IMR-90 (cell line): ENCODE measurements at regions not wholly inside any gene's neighbourhood (a gene's known extent, or its start where the extent isn't known, plus 50 kb on each side); places are given as distances from the start of the nearest gene placed in this dataset.
A peak's percentile ranks its signal among the peaks of the same experiment; 100 is the strongest.

ENCODE experiments used
- ATAC-seq: fragments of 200-7000 bp; cut with Tn5 transposase; 2 replicates; pipeline ENCODE4 v1.9.1; 2020; ENCODE audit warnings: low read depth, mild to moderate bottlenecking, moderate library complexity
- BruUV-seq: library from RNA; stranded (reverse); fragments of 400-500 nt; replicated peaks from 2 replicates; lab custom pipeline; 2021; lab: Mats Ljungman, UMichigan
- CTCF ChIA-PET: fragments of 300-600 bp; formaldehyde crosslinking; extraction: SDS; loops from one replicate; lab custom pipeline; 2021; ENCODE audit warnings: antibody characterized with exemption; lab: Yijun Ruan, JAX
- POLR2A ChIA-PET: fragments of 300-600 bp; sonication (Branson Sonifier 250); formaldehyde crosslinking; loops from one replicate; lab custom pipeline; 2022; ENCODE audit warnings: antibody characterized with exemption; ENCODE audit not compliant: unreplicated experiment; lab: Charles Lee
- DNase-seq: peaks from one replicate; pipeline ENCODE4 v3.0.0; 2013
- H2AFZ ChIP-seq: replicated peaks from 2 replicates; pipeline ENCODE3; 2013; ENCODE audit warnings: low read length, mild to moderate bottlenecking; ENCODE audit not compliant: poor library complexity
- H2AK5ac ChIP-seq: 2 replicates; pipeline ENCODE4 v1.6.1; 2013; ENCODE audit warnings: low read depth, low read length, inconsistent platforms
- H2AK9ac ChIP-seq: replicated peaks from 2 replicates; pipeline ENCODE3; 2013; ENCODE audit warnings: mild to moderate bottlenecking, low read depth, low read length, moderate library complexity; ENCODE audit not compliant: poor library complexity
- H2BK120ac ChIP-seq: 2 replicates; pipeline ENCODE4 v1.6.1; 2013; ENCODE audit warnings: low read depth, low read length, inconsistent platforms
- H2BK15ac ChIP-seq: 3 replicates; pipeline ENCODE4 v1.6.1; 2013; ENCODE audit warnings: low read depth, low read length, inconsistent platforms
- H2BK20ac ChIP-seq: 2 replicates; pipeline ENCODE4 v1.6.1; 2013; ENCODE audit warnings: low read depth, mild to moderate bottlenecking, inconsistent platforms, low read length, moderate library complexity
- H2BK5ac ChIP-seq: 2 replicates; pipeline ENCODE4 v1.6.1; 2013; ENCODE audit warnings: mild to moderate bottlenecking, low read depth, low read length, inconsistent platforms; ENCODE audit not compliant: poor library complexity, severe bottlenecking
- H3K14ac ChIP-seq: replicated peaks from 2 replicates; pipeline ENCODE4 v1.6.1; 2013; ENCODE audit warnings: low read depth, low read length, inconsistent platforms
- H3K18ac ChIP-seq: 2 replicates; pipeline ENCODE4 v1.6.1; 2013; ENCODE audit warnings: low read depth, low read length, control low read depth
- H3K23ac ChIP-seq: 2 replicates; pipeline ENCODE4 v1.6.1; 2013; ENCODE audit warnings: low read depth, low read length, inconsistent platforms
- H3K27ac ChIP-seq: 2 replicates; pipeline ENCODE4 v1.5.1; 2013; ENCODE audit warnings: mild to moderate bottlenecking, control low read depth, low read length; ENCODE audit not compliant: insufficient read depth
- H3K27me3 ChIP-seq: 2 replicates; pipeline ENCODE4 v1.6.1; 2013; ENCODE audit warnings: low read length; ENCODE audit not compliant: control insufficient read depth, insufficient read depth
- H3K36me3 ChIP-seq: 2 replicates; pipeline ENCODE4 v1.6.1; 2013; ENCODE audit warnings: low read length, mixed read lengths; ENCODE audit not compliant: control insufficient read depth, insufficient read depth
- H3K4ac ChIP-seq: 2 replicates; pipeline ENCODE4 v1.6.1; 2013; ENCODE audit warnings: low read depth, low read length, inconsistent platforms
- H3K4me1 ChIP-seq: 2 replicates; pipeline ENCODE4 v1.6.1; 2013; ENCODE audit warnings: low read length, mixed read lengths; ENCODE audit not compliant: control insufficient read depth, insufficient read depth
- H3K4me2 ChIP-seq: 2 replicates; pipeline ENCODE4 v1.6.1; 2013; ENCODE audit warnings: low read depth, mild to moderate bottlenecking, control low read depth, low read length, moderate library complexity
- H3K4me3 ChIP-seq: 2 replicates; pipeline ENCODE4 v1.5.1; 2013; ENCODE audit warnings: low read depth, mild to moderate bottlenecking, control low read depth, low read length, moderate library complexity; ENCODE audit not compliant: insufficient read depth
- H3K56ac ChIP-seq: 2 replicates; pipeline ENCODE4 v1.6.1; 2013; ENCODE audit warnings: low read length, inconsistent platforms; ENCODE audit not compliant: insufficient read depth; ENCODE audit errors: extremely low read depth
- H3K79me1 ChIP-seq, 2 experiments: 2 replicates each; pipeline ENCODE4 v1.6.1; 2013; ENCODE audit warnings: low read length in 2 of 2, inconsistent platforms in 1 of 2, low read depth in 1 of 2
- H3K9ac ChIP-seq: 2 replicates; pipeline ENCODE4 v1.6.1; 2013; ENCODE audit warnings: low read depth, low read length, control low read depth
- H3K9me1 ChIP-seq: 2 replicates; pipeline ENCODE4 v1.6.1; 2013; ENCODE audit warnings: low read length, inconsistent platforms; ENCODE audit not compliant: insufficient read depth
- H3K9me3 ChIP-seq: 2 replicates; pipeline ENCODE4 v1.6.1; 2013; ENCODE audit warnings: low read length; ENCODE audit not compliant: control insufficient read depth, insufficient read depth
- H4K20me1 ChIP-seq: 2 replicates; pipeline ENCODE4 v1.6.1; 2013; ENCODE audit warnings: low read length, inconsistent platforms; ENCODE audit not compliant: insufficient read depth
- H4K5ac ChIP-seq: 2 replicates; pipeline ENCODE4 v1.6.1; 2013; ENCODE audit warnings: mild to moderate bottlenecking, low read depth, low read length, control low read depth
- H4K8ac ChIP-seq, 2 experiments: 2 replicates each; pipeline ENCODE4 v1.6.1; 2013; ENCODE audit warnings: low read depth in 2 of 2, low read length in 2 of 2, control low read depth in 1 of 2, inconsistent platforms in 1 of 2
- H4K91ac ChIP-seq: 2 replicates; pipeline ENCODE4 v1.6.1; 2013; ENCODE audit warnings: low read depth, low read length, inconsistent platforms; ENCODE audit not compliant: insufficient read depth
- CTCF ChIP-seq: conservative IDR thresholded peaks from 2 replicates; pipeline ENCODE4 v1.5.1; 2012; ENCODE audit warnings: mild to moderate bottlenecking, low read depth, low read length, improper control_type of control experiment
- USF2 ChIP-seq: fragments of 150-350 bp; IDR thresholded peaks from 2 replicates; pipeline ENCODE4 v1.6.1; 2017; ENCODE audit warnings: mild to moderate bottlenecking, antibody characterized with exemption, low read length, low read depth
- WGBS, 2 experiments: methylation state at CpG; one replicate each; pipeline versions ENCODE4 v1.1.5 to v1.1.7; 2013; ENCODE audit warnings: missing lambda C conversion rate in 2 of 2; ENCODE audit not compliant: insufficient read length in 1 of 2; ENCODE audit errors: extremely low coverage in 2 of 2; 5-methylcytosine and 5-hydroxymethylcytosine counted together
- dilution Hi-C: fragments of 300-500 bp; cut with HindIII; formaldehyde crosslinking; loops from one replicate; pipeline ENCODE4 v1.14.3; 2018; ENCODE audit warnings: low sequenced_read_pairs; ENCODE audit not compliant: unreplicated experiment
- in situ Hi-C: fragments of 300-500 bp; cut with MboI; formaldehyde crosslinking; loops from 3 replicates; pipeline ENCODE4 v1.14.3; 2019; ENCODE audit warnings: low sequenced_read_pairs, inconsistent platforms, mixed read lengths
- intact Hi-C: fragments of 100-400 bp; cut with micrococcal nuclease; formaldehyde crosslinking; loops from 2 replicates; pipeline ENCODE4 v1.10.0; 2022

GRCh38 chr7:106371629-106372028 is 86.8 kb upstream of the NAMPT start:
- H3K9me3 ChIP-seq, result no peaks in the 10 kb centered on the region
- H3K18ac ChIP-seq, result no peak overlapping the region
- no peak overlapping the region for H4K8ac ChIP-seq
- no peak overlapping the region for H3K27ac ChIP-seq
- no peaks in the 10 kb centered on the region; the same call in 1 of the 2 replicates for H3K27me3 ChIP-seq
- no peaks in the 10 kb centered on the region for H4K20me1 ChIP-seq
- H3K9me1 ChIP-seq, result 0 out of 2 replicates have a peak, but pooled peaks cover 2% of the 10 kb centered on the region
- no peak overlapping the region for H4K5ac ChIP-seq
- no peaks in the 10 kb centered on the region for H3K36me3 ChIP-seq
- no peak overlapping the region for H3K23ac ChIP-seq
- no peak overlapping the region for H2BK5ac ChIP-seq
- intact Hi-C loops, result no loop called here
- H3K4ac ChIP-seq, result no peak overlapping the region
- WGBS, 2 experiments, result no CpG with 5 or more reads among the region's 4 CpGs
- H4K91ac ChIP-seq, result no peak overlapping the region
- in situ Hi-C loops, result no loop called here
- no peak overlapping the region for H3K14ac ChIP-seq
- ATAC-seq (no peak), DNase-seq (no peak)
- H3K4me1 ChIP-seq, result no peaks in the 10 kb centered on the region
- no peak overlapping the region for H3K4me3 ChIP-seq
- no peak overlapping the region for H2AK9ac ChIP-seq
- H2BK15ac ChIP-seq, result no peak overlapping the region
- peak overlapping the region; percentile 14; the same call in 1 of the 2 replicates for H2AK5ac ChIP-seq
- TF ChIP-seq USF2 (0 out of 2 replicates have a peak, but pooled peaks have one; percentile 24), CTCF (no peak)
- no peaks in the 10 kb centered on the region for H3K79me1 ChIP-seq
- no peak overlapping the region for H3K56ac ChIP-seq
- dilution Hi-C loops, result no loop called here
- H2BK120ac ChIP-seq, result no peak overlapping the region
- BruUV-seq, result no TSS peak
- no peak overlapping the region for H2BK20ac ChIP-seq
- H2AFZ ChIP-seq, result no peak overlapping the region
- H3K9ac ChIP-seq, result no peak overlapping the region
- POLR2A ChIA-PET, result no interaction called here
- CTCF ChIA-PET, result no interaction called here
- H3K4me2 ChIP-seq, result no peak overlapping the region
